DND-41 (cell line): ENCODE measurements at regions not wholly inside any gene's neighbourhood (a gene's known extent, or its start where the extent isn't known, plus 50 kb on each side); places are given as distances from the start of the nearest gene placed in this dataset.

Experiments
- ATAC-seq: fragments of 200-7000 bp; cut with Tn5 transposase; 3 replicates; pipeline ENCODE4 v1.9.1; 2021; ENCODE audit warnings: low read depth; ENCODE audit not compliant: insufficient read depth
- DNase-seq: peaks from one replicate; pipeline ENCODE4 v3.0.0-alpha.2; 2020
- H2AFZ ChIP-seq: 2 replicates; pipeline ENCODE4 v1.6.0; 2012; ENCODE audit warnings: low read depth, low read length
- H3K27ac ChIP-seq: 2 replicates; pipeline ENCODE4 v1.5.1; 2012; ENCODE audit warnings: low read length, inconsistent platforms
- H3K27me3 ChIP-seq: fragments of 200-600 bp; sonication (generic); 2 replicates; pipeline ENCODE4 v1.6.0; 2012; ENCODE audit warnings: low read length, mild to moderate bottlenecking, inconsistent platforms; ENCODE audit not compliant: insufficient read depth, poor library complexity
- H3K36me3 ChIP-seq: 2 replicates; pipeline ENCODE4 v1.5.1; 2012; ENCODE audit warnings: low read length, inconsistent platforms; ENCODE audit not compliant: insufficient read depth
- H3K4me1 ChIP-seq: 2 replicates; pipeline ENCODE4 v1.5.1; 2012; ENCODE audit warnings: mild to moderate bottlenecking, low read length; ENCODE audit not compliant: insufficient read depth
- H3K4me2 ChIP-seq: 2 replicates; pipeline ENCODE4 v1.6.0; 2012; ENCODE audit warnings: mild to moderate bottlenecking, moderate library complexity, low read length, inconsistent platforms; ENCODE audit not compliant: insufficient read depth
- H3K4me3 ChIP-seq, 2 experiments: fragments of 200-600 bp in 1 of 2; shearing (Covaris generic) in 1 of 2; 2 replicates each; pipeline ENCODE4 v1.5.1; 2012 to 2016; ENCODE audit warnings: inconsistent platforms in 2 of 2, low read length in 2 of 2, mild to moderate bottlenecking in 2 of 2, low read depth in 1 of 2, moderate library complexity in 1 of 2
- H3K79me2 ChIP-seq: 2 replicates; pipeline ENCODE4 v1.6.0; 2012; ENCODE audit warnings: low read length, inconsistent platforms; ENCODE audit not compliant: insufficient read depth
- H3K9ac ChIP-seq: 2 replicates; pipeline ENCODE4 v1.6.0; 2012; ENCODE audit warnings: low read depth, mild to moderate bottlenecking, inconsistent platforms, low read length, moderate library complexity
- H3K9me3 ChIP-seq: 2 replicates; pipeline ENCODE4 v1.5.1; 2012; ENCODE audit warnings: low read length, moderate library complexity, mild to moderate bottlenecking, inconsistent platforms; ENCODE audit not compliant: insufficient read depth, severe bottlenecking
- H4K20me1 ChIP-seq: 2 replicates; pipeline ENCODE4 v1.6.0; 2012; ENCODE audit warnings: low read length; ENCODE audit not compliant: insufficient read depth
- EZH2 ChIP-seq: IDR thresholded peaks from 3 replicates; pipeline ENCODE4 v1.6.1; 2012; ENCODE audit warnings: borderline replicate concordance, low read depth, mild to moderate bottlenecking, moderate library complexity, low read length, inconsistent platforms; ENCODE audit not compliant: severe bottlenecking
- TF ChIP-seq, protein P1 (sequence below): IDR thresholded peaks from 2 replicates; pipeline ENCODE4 v1.5.1; 2012; ENCODE audit warnings: borderline replicate concordance, low read length, moderate library complexity, mild to moderate bottlenecking; ENCODE audit not compliant: poor library complexity, severe bottlenecking; ENCODE audit errors: extremely low read depth

- Histone ChIP-seq H3K9me3 (no peaks in the 10 kb centered on the region), H3K27me3 (no peaks in the 10 kb centered on the region), H3K9ac (no peak overlapping the region), H4K20me1 (no peaks in the 10 kb centered on the region), H3K27ac (no peak overlapping the region), H2AFZ (no peak overlapping the region), H3K36me3 (no peaks in the 10 kb centered on the region), H3K4me3 (no peak overlapping the region), H3K4me1 (no peaks in the 10 kb centered on the region), H3K4me2 (no peak overlapping the region), H3K79me2 (no peaks in the 10 kb centered on the region)
- ATAC-seq, result no peak
- DNase-seq, result no peak
- TF ChIP-seq, protein P1, sequence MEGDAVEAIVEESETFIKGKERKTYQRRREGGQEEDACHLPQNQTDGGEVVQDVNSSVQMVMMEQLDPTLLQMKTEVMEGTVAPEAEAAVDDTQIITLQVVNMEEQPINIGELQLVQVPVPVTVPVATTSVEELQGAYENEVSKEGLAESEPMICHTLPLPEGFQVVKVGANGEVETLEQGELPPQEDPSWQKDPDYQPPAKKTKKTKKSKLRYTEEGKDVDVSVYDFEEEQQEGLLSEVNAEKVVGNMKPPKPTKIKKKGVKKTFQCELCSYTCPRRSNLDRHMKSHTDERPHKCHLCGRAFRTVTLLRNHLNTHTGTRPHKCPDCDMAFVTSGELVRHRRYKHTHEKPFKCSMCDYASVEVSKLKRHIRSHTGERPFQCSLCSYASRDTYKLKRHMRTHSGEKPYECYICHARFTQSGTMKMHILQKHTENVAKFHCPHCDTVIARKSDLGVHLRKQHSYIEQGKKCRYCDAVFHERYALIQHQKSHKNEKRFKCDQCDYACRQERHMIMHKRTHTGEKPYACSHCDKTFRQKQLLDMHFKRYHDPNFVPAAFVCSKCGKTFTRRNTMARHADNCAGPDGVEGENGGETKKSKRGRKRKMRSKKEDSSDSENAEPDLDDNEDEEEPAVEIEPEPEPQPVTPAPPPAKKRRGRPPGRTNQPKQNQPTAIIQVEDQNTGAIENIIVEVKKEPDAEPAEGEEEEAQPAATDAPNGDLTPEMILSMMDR, result no peak
- TF ChIP-seq EZH2, result no peak
These were observed 642.2 kb downstream of the BRD1 start for GRCh38 chr22:49185312-49185969.

- H2AFZ ChIP-seq, result no peak overlapping the region
- H3K9me3 ChIP-seq, result no peaks in the 10 kb centered on the region
- no peak for TF ChIP-seq EZH2
- TF ChIP-seq, protein P1, result no peak
- no peaks in the 10 kb centered on the region for H3K36me3 ChIP-seq
- no peaks in the 10 kb centered on the region for H3K27me3 ChIP-seq
- H3K27ac ChIP-seq, result no peak overlapping the region
- ATAC-seq (no peak), DNase-seq (no peak)
- 0 out of 2 replicates have a peak, but pooled peaks cover 4% of the 10 kb centered on the region for H4K20me1 ChIP-seq
- no peak overlapping the region for H3K4me3 ChIP-seq
- H3K79me2 ChIP-seq, result no peaks in the 10 kb centered on the region
- no peak overlapping the region for H3K4me2 ChIP-seq
- H3K4me1 ChIP-seq, result no peaks in the 10 kb centered on the region
- no peak overlapping the region for H3K9ac ChIP-seq
These were observed 642.9 kb downstream of the BRD1 start for GRCh38 chr22:49184736-49185135.

GRCh38 chr22:49183826-49184216, 643.9 kb downstream of the BRD1 start:
- no peak for ATAC-seq
- DNase-seq, result no peak
- Histone ChIP-seq H3K36me3 (no peaks in the 10 kb centered on the region), H3K4me3 (no peak overlapping the region), H3K27ac (no peak overlapping the region), H3K79me2 (no peaks in the 10 kb centered on the region), H4K20me1 (0 out of 2 replicates have a peak, but pooled peaks cover 4% of the 10 kb centered on the region), H3K4me2 (no peak overlapping the region), H3K4me1 (no peaks in the 10 kb centered on the region), H3K9ac (no peak overlapping the region), H3K27me3 (no peaks in the 10 kb centered on the region), H3K9me3 (no peaks in the 10 kb centered on the region), H2AFZ (no peak overlapping the region)
- no peak for TF ChIP-seq EZH2
- TF ChIP-seq, protein P1, result no peak
